ENCODE measurements at regions not wholly inside any gene's neighbourhood (a gene's known extent, or its start where the extent isn't known, plus 50 kb on each side); places are given as distances from the start of the nearest gene placed in this dataset.
"Not testable (repeated sequence)": the region's sequence is repeated elsewhere in the genome, so short reads cannot be mapped to it uniquely, and the experiment has no call there.

DNA sequence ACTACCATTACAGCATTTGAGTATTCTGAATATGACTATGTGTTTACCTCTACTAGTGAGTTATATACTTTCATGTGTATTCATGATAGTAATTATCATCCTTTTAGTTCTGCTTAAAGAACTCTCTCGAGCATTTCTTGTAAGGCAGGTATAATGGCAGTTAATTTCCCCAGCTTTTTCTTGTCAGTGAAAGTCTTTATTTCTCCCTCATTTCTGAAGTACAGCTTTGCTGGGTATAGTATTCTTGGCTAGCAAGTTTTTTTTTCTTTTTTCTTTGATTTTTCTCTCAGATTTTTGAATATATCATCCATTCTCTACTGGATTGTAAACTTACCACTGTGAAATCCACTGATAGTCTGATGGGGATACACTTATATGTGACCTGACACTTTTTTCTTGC lies 165.9 kb upstream of the ARHGAP5 start:
- H3K27ac Mint-ChIP-seq (ENCODE audit: low read depth, unreplicated experiment): no peak overlapping the region
- ChIA-PET CTCF (interaction anchor here (0.7 to 1.4 kb wide), 2 partner anchors 340 to 657 kb away, joined by 3 to 5 read pairs; no protein-coding TSS in a partner anchor), POLR2A (no interaction called here)
- intact Hi-C loops (cut with micrococcal nuclease): no loop called here
- H3K27me3 Mint-ChIP-seq (ENCODE audit: insufficient read depth, unreplicated experiment): no peaks in the 10 kb centered on the region
- no peaks in the 10 kb centered on the region for H3K36me3 Mint-ChIP-seq (ENCODE audit: insufficient read depth, unreplicated experiment)
- no peak overlapping the region for H3K4me3 Mint-ChIP-seq (ENCODE audit: unreplicated experiment)
- peaks cover 17% of the 10 kb centered on the region for H3K9me3 Mint-ChIP-seq (ENCODE audit: unreplicated experiment)
- BruUV-seq (replicated peaks): no TSS peak
- TF ChIP-seq, protein P1, sequence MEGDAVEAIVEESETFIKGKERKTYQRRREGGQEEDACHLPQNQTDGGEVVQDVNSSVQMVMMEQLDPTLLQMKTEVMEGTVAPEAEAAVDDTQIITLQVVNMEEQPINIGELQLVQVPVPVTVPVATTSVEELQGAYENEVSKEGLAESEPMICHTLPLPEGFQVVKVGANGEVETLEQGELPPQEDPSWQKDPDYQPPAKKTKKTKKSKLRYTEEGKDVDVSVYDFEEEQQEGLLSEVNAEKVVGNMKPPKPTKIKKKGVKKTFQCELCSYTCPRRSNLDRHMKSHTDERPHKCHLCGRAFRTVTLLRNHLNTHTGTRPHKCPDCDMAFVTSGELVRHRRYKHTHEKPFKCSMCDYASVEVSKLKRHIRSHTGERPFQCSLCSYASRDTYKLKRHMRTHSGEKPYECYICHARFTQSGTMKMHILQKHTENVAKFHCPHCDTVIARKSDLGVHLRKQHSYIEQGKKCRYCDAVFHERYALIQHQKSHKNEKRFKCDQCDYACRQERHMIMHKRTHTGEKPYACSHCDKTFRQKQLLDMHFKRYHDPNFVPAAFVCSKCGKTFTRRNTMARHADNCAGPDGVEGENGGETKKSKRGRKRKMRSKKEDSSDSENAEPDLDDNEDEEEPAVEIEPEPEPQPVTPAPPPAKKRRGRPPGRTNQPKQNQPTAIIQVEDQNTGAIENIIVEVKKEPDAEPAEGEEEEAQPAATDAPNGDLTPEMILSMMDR (IDR thresholded peaks at IDR 0.05; ENCODE audit: unreplicated experiment): no peak
- H3K4me1 Mint-ChIP-seq (ENCODE audit: insufficient read depth, unreplicated experiment): no peaks in the 10 kb centered on the region
- no peak for DNase-seq (ENCODE audit: unreplicated experiment)

DNA sequence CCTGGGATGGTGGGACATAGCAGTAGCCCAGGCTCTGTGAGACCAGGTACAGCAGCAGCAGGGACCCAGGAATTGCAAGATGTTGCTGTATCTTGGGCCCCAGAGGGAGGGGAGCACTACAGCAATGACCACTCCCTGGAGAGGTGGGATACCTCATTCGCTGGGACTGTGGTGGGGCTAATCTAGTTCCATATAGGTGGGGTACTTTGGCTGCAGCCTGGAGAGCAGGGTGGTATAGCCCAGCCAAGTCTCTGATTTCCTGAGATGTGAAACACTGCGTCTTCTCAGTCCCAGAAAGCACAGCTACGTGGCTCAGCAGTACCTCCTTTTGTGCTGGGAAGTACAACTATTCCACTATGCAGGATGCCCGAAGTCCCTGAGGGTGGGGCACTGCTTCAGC lies 163.7 kb upstream of the ARHGAP5 start:
- Mint-ChIP-seq H3K9me3 (ENCODE audit: unreplicated experiment) (peaks cover 17% of the 10 kb centered on the region), H3K27ac (ENCODE audit: low read depth, unreplicated experiment) (no peak overlapping the region), H3K4me3 (ENCODE audit: unreplicated experiment) (no peak overlapping the region), H3K27me3 (ENCODE audit: insufficient read depth, unreplicated experiment) (no peaks in the 10 kb centered on the region), H3K4me1 (ENCODE audit: insufficient read depth, unreplicated experiment) (no peaks in the 10 kb centered on the region), H3K36me3 (ENCODE audit: insufficient read depth, unreplicated experiment) (no peaks in the 10 kb centered on the region)
- TF ChIP-seq, protein P1 (IDR thresholded peaks at IDR 0.05; ENCODE audit: unreplicated experiment): no peak
- no TSS peak for BruUV-seq (replicated peaks)
- POLR2A ChIA-PET: interaction anchor here (0.9 kb wide), 1 partner anchor 12 kb away, joined by 3 read pairs; no protein-coding TSS in a partner anchor
- no peak for DNase-seq (ENCODE audit: unreplicated experiment)
- CTCF ChIA-PET: interaction anchor here (0.5 to 1.7 kb wide), 3 partner anchors 13 to 1033 kb away, joined by 3 to 10 read pairs (median 3); no protein-coding TSS in a partner anchor
- intact Hi-C loops (cut with micrococcal nuclease): no loop called here

DNA sequence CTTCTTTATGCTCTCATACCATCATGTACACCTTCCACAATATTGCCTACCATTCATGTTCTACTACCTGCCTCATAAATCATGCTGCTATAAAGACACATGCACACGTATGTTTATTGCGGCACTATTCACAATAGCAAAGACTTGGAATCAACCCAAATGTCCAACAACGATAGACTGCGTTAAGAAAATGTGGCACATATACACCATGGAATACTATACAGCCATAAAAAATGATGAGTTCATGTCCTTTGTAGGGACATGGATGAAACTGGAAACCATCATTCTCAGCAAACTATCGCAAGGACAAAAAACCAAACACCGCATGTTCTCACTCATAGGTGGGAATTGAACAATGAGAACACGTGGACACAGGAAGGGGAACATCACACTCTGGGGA lies 158.8 kb upstream of the ARHGAP5 start:
- H3K27ac Mint-ChIP-seq (ENCODE audit: low read depth, unreplicated experiment); H3K36me3 Mint-ChIP-seq (ENCODE audit: insufficient read depth, unreplicated experiment); CTCF ChIA-PET; H3K27me3 Mint-ChIP-seq (ENCODE audit: insufficient read depth, unreplicated experiment); H3K9me3 Mint-ChIP-seq (ENCODE audit: unreplicated experiment); intact Hi-C loops (cut with micrococcal nuclease); H3K4me1 Mint-ChIP-seq (ENCODE audit: insufficient read depth, unreplicated experiment); H3K4me3 Mint-ChIP-seq (ENCODE audit: unreplicated experiment); POLR2A ChIA-PET; BruUV-seq (replicated peaks); DNase-seq (ENCODE audit: unreplicated experiment): not testable (repeated sequence)

DNA sequence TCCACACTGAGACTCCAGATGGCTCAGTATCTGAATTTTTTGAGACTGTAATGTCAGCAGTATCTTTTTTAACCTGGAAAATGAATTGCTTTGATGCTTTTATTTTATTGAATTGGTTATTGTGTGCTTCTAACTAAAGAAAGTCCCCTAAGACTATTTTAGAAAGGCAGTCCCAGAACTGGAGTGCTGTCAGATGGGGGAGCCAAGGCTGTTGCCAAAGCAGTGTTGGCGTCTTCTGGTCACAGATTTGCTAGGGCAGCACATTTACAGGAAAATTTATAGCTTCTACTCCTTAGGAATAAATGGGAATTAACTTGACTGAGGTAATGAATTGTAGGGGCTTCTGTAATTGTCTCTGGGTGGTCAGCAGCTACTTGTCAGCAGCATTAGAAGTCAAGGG lies 157.1 kb upstream of the ARHGAP5 start:
- Mint-ChIP-seq H3K4me3 (ENCODE audit: unreplicated experiment) (no peak overlapping the region), H3K4me1 (ENCODE audit: insufficient read depth, unreplicated experiment) (no peaks in the 10 kb centered on the region), H3K9me3 (ENCODE audit: unreplicated experiment) (no peaks in the 10 kb centered on the region), H3K27me3 (ENCODE audit: insufficient read depth, unreplicated experiment) (no peaks in the 10 kb centered on the region), H3K27ac (ENCODE audit: low read depth, unreplicated experiment) (no peak overlapping the region), H3K36me3 (ENCODE audit: insufficient read depth, unreplicated experiment) (no peaks in the 10 kb centered on the region)
- CTCF ChIA-PET: interaction anchor here (0.6 to 0.9 kb wide), 2 partner anchors 9 to 14 kb away, joined by 3 to 5 read pairs; no protein-coding TSS in a partner anchor
- BruUV-seq (replicated peaks): no TSS peak
- intact Hi-C loops (cut with micrococcal nuclease): no loop called here
- no peak for DNase-seq (ENCODE audit: unreplicated experiment)
- TF ChIP-seq, protein P1 (IDR thresholded peaks at IDR 0.05; ENCODE audit: unreplicated experiment): no peak
- POLR2A ChIA-PET: no interaction called here

Measured in MCF 10A (cell line).